ENCODE measurements at regions not wholly inside any gene's neighbourhood (a gene's known extent, or its start where the extent isn't known, plus 50 kb on each side); places are given as distances from the start of the nearest gene placed in this dataset.

DNA sequence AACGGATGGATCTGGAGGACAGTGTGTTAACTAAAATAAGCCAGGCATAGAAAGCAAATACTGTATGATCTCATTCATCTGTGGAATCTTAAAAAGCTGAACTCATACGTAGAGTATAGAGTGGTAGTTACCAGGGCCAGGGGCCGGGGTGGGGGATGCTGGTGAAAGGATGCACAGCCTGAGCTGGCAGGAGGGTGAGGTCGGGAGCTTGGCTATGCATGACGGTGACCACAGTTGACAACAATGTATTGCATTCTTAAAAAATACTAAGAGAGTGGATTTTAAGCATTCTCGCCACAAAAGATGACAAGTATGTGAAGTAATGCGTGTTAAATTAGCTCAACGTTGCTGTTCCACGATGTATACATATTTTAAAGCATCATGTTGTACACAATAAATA is 351.3 kb downstream of the TMEM121 start:
- Histone ChIP-seq H3K79me2 (ENCODE audit: control insufficient read depth, low read length) (no peaks in the 10 kb centered on the region), H3K27ac (ENCODE audit: low read depth, low read length) (no peak overlapping the region), H4K20me1 (ENCODE audit: control insufficient read depth, insufficient read depth, low read depth, low read length) (no peaks in the 10 kb centered on the region), H3K9me2 (replicated peaks; ENCODE audit: control insufficient read depth, low read length) (no peaks in the 10 kb centered on the region), H3F3A (ENCODE audit: control insufficient read depth, insufficient read depth) (no peaks in the 10 kb centered on the region), H3K27me3 (ENCODE audit: control insufficient read depth, low read length) (no peaks in the 10 kb centered on the region), H3K36me3 (ENCODE audit: control insufficient read depth, low read length) (no peaks in the 10 kb centered on the region), H3K4me3 (ENCODE audit: low read length) (no peak overlapping the region), H3K4me1 (ENCODE audit: control insufficient read depth, low read length) (no peaks in the 10 kb centered on the region), H3K9me3 (ENCODE audit: control insufficient read depth, insufficient read depth, low read length) (no peaks in the 10 kb centered on the region), H3K4me2 (ENCODE audit: low read length) (no peak overlapping the region)
- no peak for TF ChIP-seq EZH2phosphoT487 (IDR thresholded peaks at IDR 0.05; ENCODE audit: borderline replicate concordance, low read length)
- TF ChIP-seq, protein P1, sequence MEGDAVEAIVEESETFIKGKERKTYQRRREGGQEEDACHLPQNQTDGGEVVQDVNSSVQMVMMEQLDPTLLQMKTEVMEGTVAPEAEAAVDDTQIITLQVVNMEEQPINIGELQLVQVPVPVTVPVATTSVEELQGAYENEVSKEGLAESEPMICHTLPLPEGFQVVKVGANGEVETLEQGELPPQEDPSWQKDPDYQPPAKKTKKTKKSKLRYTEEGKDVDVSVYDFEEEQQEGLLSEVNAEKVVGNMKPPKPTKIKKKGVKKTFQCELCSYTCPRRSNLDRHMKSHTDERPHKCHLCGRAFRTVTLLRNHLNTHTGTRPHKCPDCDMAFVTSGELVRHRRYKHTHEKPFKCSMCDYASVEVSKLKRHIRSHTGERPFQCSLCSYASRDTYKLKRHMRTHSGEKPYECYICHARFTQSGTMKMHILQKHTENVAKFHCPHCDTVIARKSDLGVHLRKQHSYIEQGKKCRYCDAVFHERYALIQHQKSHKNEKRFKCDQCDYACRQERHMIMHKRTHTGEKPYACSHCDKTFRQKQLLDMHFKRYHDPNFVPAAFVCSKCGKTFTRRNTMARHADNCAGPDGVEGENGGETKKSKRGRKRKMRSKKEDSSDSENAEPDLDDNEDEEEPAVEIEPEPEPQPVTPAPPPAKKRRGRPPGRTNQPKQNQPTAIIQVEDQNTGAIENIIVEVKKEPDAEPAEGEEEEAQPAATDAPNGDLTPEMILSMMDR (IDR thresholded peaks at IDR 0.05; ENCODE audit: low read depth, low read length, poor library complexity, severe bottlenecking), result no peak

DNA sequence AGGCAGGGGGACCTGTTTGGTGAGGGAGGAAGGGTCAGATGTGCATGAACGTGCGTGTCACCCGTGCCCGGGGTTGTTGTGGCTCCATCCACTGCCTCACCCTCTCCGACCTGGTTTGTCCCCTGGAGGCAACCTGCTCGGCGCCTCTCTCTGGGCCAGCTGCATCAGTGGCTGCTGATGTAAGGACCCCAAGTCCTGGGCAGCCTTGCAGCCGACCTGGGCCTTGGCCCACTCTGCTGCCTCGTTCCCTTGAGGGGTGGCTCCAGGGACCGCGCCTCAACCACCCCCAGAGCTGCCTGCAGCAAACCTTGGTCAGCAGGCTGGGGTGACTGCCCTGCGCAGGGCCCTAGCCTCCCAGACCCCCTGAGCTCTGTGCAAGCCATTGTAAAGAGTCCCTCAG is 351.7 kb downstream of the TMEM121 start:
- no peaks in the 10 kb centered on the region for H3K79me2 ChIP-seq (ENCODE audit: control insufficient read depth, low read length)
- no peaks in the 10 kb centered on the region for H3K4me1 ChIP-seq (ENCODE audit: control insufficient read depth, low read length)
- H3K4me2 ChIP-seq (ENCODE audit: low read length), result no peak overlapping the region
- H3K36me3 ChIP-seq (ENCODE audit: control insufficient read depth, low read length), result no peaks in the 10 kb centered on the region
- H3K4me3 ChIP-seq (ENCODE audit: low read length), result no peak overlapping the region
- no peak overlapping the region for H3K27ac ChIP-seq (ENCODE audit: low read depth, low read length)
- H3F3A ChIP-seq (ENCODE audit: control insufficient read depth, insufficient read depth), result no peaks in the 10 kb centered on the region
- H3K9me3 ChIP-seq (ENCODE audit: control insufficient read depth, insufficient read depth, low read length), result no peaks in the 10 kb centered on the region
- TF ChIP-seq, protein P1 (IDR thresholded peaks at IDR 0.05; ENCODE audit: low read depth, low read length, poor library complexity, severe bottlenecking), result no peak
- no peak for TF ChIP-seq EZH2phosphoT487 (IDR thresholded peaks at IDR 0.05; ENCODE audit: borderline replicate concordance, low read length)
- no peaks in the 10 kb centered on the region for H4K20me1 ChIP-seq (ENCODE audit: control insufficient read depth, insufficient read depth, low read depth, low read length)
- no peaks in the 10 kb centered on the region for H3K27me3 ChIP-seq (ENCODE audit: control insufficient read depth, low read length)
- no peaks in the 10 kb centered on the region for H3K9me2 ChIP-seq (replicated peaks; ENCODE audit: control insufficient read depth, low read length)

DNA sequence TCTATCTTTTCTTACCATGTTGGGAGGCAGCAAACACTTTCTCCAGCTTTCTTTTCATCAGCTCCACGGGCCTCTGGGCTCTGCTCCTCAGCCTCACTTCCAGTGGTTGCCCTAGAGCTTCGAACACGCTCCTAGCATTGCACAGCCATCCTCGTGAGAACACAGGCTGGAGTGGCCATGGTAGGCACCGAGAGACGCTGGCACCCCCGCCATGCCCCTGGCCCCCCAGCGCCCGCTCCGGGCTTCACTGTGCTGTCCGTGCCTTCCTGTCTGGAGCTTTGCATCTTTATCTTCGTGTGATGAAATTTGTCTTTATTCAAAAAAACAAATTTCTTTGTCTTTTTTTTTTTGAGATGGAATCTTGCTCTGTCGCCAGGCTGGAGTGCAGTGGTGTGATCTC is 352.2 kb downstream of the TMEM121 start:
- H3K27me3 ChIP-seq (ENCODE audit: control insufficient read depth, low read length), result no peaks in the 10 kb centered on the region
- no peaks in the 10 kb centered on the region for H3K4me1 ChIP-seq (ENCODE audit: control insufficient read depth, low read length)
- no peaks in the 10 kb centered on the region for H3F3A ChIP-seq (ENCODE audit: control insufficient read depth, insufficient read depth)
- H3K4me3 ChIP-seq (ENCODE audit: low read length), result no peak overlapping the region
- no peaks in the 10 kb centered on the region for H4K20me1 ChIP-seq (ENCODE audit: control insufficient read depth, insufficient read depth, low read depth, low read length)
- no peaks in the 10 kb centered on the region for H3K79me2 ChIP-seq (ENCODE audit: control insufficient read depth, low read length)
- no peak overlapping the region for H3K4me2 ChIP-seq (ENCODE audit: low read length)
- H3K9me2 ChIP-seq (replicated peaks; ENCODE audit: control insufficient read depth, low read length), result no peaks in the 10 kb centered on the region
- H3K27ac ChIP-seq (ENCODE audit: low read depth, low read length), result no peak overlapping the region
- H3K36me3 ChIP-seq (ENCODE audit: control insufficient read depth, low read length), result no peaks in the 10 kb centered on the region
- no peaks in the 10 kb centered on the region for H3K9me3 ChIP-seq (ENCODE audit: control insufficient read depth, insufficient read depth, low read length)
- no peak for TF ChIP-seq EZH2phosphoT487 (IDR thresholded peaks at IDR 0.05; ENCODE audit: borderline replicate concordance, low read length)
- TF ChIP-seq, protein P1 (IDR thresholded peaks at IDR 0.05; ENCODE audit: low read depth, low read length, poor library complexity, severe bottlenecking), result no peak

DNA sequence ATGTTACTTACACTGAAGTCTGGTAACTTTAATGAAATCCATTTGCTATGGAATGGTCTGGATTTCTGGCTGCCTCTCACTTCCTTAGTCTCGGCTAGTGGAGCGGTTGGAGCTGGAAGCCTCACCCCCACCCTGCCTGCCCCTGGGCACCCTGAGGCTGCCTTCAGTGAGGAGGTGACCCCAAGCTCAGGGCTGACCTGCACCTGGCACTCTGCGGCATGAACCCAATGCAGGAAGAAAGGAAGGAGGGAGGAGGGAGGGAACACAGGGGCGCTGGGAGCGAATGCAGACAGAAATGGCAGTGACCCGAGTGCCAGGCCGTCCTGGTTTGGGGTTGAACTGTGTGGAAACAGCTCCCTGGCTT is 353.1 kb downstream of the TMEM121 start:
- Histone ChIP-seq H3K9me2 (replicated peaks; ENCODE audit: control insufficient read depth, low read length) (no peaks in the 10 kb centered on the region), H3K36me3 (ENCODE audit: control insufficient read depth, low read length) (no peaks in the 10 kb centered on the region), H3K4me2 (ENCODE audit: low read length) (no peak overlapping the region), H3K27ac (ENCODE audit: low read depth, low read length) (no peak overlapping the region), H3K9me3 (ENCODE audit: control insufficient read depth, insufficient read depth, low read length) (no peaks in the 10 kb centered on the region), H3K4me1 (ENCODE audit: control insufficient read depth, low read length) (no peaks in the 10 kb centered on the region), H4K20me1 (ENCODE audit: control insufficient read depth, insufficient read depth, low read depth, low read length) (no peaks in the 10 kb centered on the region), H3K27me3 (ENCODE audit: control insufficient read depth, low read length) (no peaks in the 10 kb centered on the region), H3K79me2 (ENCODE audit: control insufficient read depth, low read length) (no peaks in the 10 kb centered on the region), H3K4me3 (ENCODE audit: low read length) (no peak overlapping the region), H3F3A (ENCODE audit: control insufficient read depth, insufficient read depth) (no peaks in the 10 kb centered on the region)
- TF ChIP-seq, protein P1 (IDR thresholded peaks at IDR 0.05; ENCODE audit: low read depth, low read length, poor library complexity, severe bottlenecking), result no peak
- no peak for TF ChIP-seq EZH2phosphoT487 (IDR thresholded peaks at IDR 0.05; ENCODE audit: borderline replicate concordance, low read length)

Measured in DOHH2 (cell line).